ENCODE measurements at regions not wholly inside any gene's neighbourhood (a gene's known extent, or its start where the extent isn't known, plus 50 kb on each side); places are given as distances from the start of the nearest gene placed in this dataset.

DNA sequence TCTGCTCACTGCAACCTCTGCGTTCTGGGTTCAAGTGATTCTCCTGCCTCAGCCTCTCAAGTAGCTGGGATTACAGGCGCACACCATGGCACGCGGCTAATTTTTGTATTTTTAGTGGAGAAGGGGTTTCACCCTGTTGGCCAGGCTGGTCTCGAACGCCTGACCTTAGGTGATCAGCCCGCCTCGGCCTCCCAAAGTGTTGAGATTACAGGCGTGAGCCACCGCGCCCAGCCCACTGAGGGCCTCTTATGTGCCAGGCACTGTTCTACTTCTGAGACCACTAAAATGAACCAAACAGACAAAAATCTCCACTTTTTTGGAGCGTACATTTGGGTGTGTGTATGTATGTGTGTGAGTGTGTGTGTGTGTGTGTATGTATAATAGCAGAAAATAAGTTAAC is 117.2 kb upstream of the H2AZ1 start (continued):
- TF ChIP-seq, protein P1, sequence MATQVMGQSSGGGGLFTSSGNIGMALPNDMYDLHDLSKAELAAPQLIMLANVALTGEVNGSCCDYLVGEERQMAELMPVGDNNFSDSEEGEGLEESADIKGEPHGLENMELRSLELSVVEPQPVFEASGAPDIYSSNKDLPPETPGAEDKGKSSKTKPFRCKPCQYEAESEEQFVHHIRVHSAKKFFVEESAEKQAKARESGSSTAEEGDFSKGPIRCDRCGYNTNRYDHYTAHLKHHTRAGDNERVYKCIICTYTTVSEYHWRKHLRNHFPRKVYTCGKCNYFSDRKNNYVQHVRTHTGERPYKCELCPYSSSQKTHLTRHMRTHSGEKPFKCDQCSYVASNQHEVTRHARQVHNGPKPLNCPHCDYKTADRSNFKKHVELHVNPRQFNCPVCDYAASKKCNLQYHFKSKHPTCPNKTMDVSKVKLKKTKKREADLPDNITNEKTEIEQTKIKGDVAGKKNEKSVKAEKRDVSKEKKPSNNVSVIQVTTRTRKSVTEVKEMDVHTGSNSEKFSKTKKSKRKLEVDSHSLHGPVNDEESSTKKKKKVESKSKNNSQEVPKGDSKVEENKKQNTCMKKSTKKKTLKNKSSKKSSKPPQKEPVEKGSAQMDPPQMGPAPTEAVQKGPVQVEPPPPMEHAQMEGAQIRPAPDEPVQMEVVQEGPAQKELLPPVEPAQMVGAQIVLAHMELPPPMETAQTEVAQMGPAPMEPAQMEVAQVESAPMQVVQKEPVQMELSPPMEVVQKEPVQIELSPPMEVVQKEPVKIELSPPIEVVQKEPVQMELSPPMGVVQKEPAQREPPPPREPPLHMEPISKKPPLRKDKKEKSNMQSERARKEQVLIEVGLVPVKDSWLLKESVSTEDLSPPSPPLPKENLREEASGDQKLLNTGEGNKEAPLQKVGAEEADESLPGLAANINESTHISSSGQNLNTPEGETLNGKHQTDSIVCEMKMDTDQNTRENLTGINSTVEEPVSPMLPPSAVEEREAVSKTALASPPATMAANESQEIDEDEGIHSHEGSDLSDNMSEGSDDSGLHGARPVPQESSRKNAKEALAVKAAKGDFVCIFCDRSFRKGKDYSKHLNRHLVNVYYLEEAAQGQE (IDR thresholded peaks at IDR 0.05; ENCODE audit: borderline replicate concordance), result no peak
- TF ChIP-seq, protein P1 (CRISPR knock-in tag; IDR thresholded peaks at IDR 0.05; ENCODE audit: low read depth), result no peak
- TF ChIP-seq ZNF695 (CRISPR knock-in tag; IDR thresholded peaks at IDR 0.05) (no peak), CBX2 (IDR thresholded peaks at IDR 0.05; ENCODE audit: insufficient read depth, low read length, poor library complexity, severe bottlenecking) (no peak), ZNF764 (CRISPR knock-in tag; IDR thresholded peaks at IDR 0.05; ENCODE audit: low read depth) (no peak), XRCC3 (IDR thresholded peaks at IDR 0.05) (no peak)
- TF ChIP-seq, protein P2, sequence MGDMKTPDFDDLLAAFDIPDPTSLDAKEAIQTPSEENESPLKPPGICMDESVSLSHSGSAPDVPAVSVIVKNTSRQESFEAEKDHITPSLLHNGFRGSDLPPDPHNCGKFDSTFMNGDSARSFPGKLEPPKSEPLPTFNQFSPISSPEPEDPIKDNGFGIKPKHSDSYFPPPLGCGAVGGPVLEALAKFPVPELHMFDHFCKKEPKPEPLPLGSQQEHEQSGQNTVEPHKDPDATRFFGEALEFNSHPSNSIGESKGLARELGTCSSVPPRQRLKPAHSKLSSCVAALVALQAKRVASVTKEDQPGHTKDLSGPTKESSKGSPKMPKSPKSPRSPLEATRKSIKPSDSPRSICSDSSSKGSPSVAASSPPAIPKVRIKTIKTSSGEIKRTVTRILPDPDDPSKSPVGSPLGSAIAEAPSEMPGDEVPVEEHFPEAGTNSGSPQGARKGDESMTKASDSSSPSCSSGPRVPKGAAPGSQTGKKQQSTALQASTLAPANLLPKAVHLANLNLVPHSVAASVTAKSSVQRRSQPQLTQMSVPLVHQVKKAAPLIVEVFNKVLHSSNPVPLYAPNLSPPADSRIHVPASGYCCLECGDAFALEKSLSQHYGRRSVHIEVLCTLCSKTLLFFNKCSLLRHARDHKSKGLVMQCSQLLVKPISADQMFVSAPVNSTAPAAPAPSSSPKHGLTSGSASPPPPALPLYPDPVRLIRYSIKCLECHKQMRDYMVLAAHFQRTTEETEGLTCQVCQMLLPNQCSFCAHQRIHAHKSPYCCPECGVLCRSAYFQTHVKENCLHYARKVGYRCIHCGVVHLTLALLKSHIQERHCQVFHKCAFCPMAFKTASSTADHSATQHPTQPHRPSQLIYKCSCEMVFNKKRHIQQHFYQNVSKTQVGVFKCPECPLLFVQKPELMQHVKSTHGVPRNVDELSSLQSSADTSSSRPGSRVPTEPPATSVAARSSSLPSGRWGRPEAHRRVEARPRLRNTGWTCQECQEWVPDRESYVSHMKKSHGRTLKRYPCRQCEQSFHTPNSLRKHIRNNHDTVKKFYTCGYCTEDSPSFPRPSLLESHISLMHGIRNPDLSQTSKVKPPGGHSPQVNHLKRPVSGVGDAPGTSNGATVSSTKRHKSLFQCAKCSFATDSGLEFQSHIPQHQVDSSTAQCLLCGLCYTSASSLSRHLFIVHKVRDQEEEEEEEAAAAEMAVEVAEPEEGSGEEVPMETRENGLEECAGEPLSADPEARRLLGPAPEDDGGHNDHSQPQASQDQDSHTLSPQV (IDR thresholded peaks at IDR 0.05), result no peak

Data from K562 (cell line).